GM20000 (cell line): ENCODE measurements at regions not wholly inside any gene's neighbourhood (a gene's known extent, or its start where the extent isn't known, plus 50 kb on each side); places are given as distances from the start of the nearest gene placed in this dataset.

ENCODE experiments used
- DNase-seq: peaks from one replicate; pipeline ENCODE4 v3.0.0; 2012; ENCODE audit warnings: low spot score
- CTCF ChIP-seq: IDR thresholded peaks from 2 replicates; pipeline ENCODE4 v1.5.1; 2012; ENCODE audit warnings: mild to moderate bottlenecking, control low read depth; ENCODE audit errors: extremely low read depth, missing control alignments

GRCh38 chr14:56989359-56989758 is 179.1 kb upstream of the OTX2 start:
- no peak for TF ChIP-seq CTCF
- DNase-seq, result no peak

DNA sequence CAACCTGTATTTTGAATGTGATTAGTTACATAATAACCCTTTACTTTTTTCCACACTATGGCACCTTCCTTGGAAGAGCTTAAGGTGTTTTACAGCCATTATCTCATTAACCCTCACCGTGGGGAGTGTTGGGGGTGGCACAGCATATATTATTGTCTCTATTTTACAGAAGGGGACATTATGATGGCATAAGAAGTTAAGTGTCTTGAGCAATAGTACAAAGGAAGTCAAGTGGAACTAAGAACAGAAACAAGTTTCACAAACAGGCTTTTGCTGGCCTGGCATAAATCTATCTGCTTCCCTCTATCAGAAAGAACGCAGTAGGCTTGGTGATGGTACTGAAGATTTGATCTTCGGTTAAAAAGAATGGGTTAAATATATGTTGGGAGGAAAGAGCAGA is 169.7 kb upstream of the OTX2 start:
- DNase-seq, result no peak
- TF ChIP-seq CTCF, result no peak

DNA sequence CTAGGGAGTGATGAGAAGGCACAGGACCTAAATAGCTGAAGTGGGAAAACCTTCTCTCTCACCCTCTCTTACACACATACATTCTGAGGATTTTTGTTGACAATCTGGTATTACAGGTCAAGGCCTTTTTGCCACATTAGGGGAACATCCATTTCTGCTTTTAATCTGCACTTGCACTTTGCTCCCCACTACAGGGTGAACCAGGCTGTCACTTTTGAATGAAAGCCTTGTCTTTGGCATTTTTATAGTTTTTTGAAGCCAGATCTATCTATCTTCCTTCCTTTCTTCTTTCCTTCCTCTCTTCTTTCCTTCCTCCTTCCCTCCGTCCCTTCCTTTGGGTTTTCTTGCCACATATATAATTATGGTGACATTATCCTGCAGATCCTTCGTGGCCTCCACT is 165.9 kb upstream of the OTX2 start:
- DNase-seq, result no peak
- TF ChIP-seq CTCF, result no peak

DNA sequence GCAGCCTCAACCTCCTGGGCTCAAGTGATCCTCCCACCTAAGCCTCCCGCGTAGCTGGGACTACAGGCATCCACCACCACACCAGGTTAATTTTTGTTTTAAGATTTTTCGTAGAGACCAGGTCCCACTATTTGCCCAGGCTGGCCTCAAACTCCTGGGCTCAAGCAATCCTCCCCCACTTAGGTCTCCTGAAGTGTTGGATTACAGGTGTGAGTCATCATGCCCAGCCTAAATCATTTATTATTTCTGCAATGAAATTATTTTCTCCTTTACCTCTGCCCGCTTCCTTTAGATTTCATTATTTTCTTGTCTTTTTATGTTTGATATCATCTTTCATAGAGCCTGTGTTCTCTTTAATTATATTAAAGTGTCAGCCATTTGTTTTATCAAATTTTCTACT is 165.2 kb upstream of the OTX2 start:
- no peak for DNase-seq
- no peak for TF ChIP-seq CTCF

DNA sequence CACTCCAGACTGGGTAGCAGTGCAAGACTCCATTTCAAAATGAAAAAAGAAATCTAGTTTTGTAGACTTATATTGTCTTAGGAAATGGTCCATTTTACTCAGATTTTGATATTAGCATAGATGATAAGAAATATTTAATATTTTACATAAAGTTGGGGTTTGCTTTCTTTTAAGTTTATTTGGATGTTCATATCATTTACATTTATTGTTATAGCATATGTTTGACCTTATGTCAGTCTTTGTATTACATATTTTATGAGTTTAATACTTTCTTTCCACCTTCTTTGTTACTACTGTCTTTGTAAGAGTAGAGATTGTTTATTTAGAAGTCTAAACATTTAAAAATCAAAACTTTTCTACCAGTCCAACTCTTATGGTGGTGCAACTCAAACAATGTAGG is 162.7 kb upstream of the OTX2 start:
- TF ChIP-seq CTCF, result no peak
- no peak for DNase-seq

- TF ChIP-seq CTCF, result no peak
- DNase-seq, result no peak
Observed at GRCh38 chr14:56964895-56965294, 154.6 kb upstream of the OTX2 start.

- no peak for DNase-seq
- no peak for TF ChIP-seq CTCF
Observed at GRCh38 chr14:56963381-56963780, 153.1 kb upstream of the OTX2 start.

DNA sequence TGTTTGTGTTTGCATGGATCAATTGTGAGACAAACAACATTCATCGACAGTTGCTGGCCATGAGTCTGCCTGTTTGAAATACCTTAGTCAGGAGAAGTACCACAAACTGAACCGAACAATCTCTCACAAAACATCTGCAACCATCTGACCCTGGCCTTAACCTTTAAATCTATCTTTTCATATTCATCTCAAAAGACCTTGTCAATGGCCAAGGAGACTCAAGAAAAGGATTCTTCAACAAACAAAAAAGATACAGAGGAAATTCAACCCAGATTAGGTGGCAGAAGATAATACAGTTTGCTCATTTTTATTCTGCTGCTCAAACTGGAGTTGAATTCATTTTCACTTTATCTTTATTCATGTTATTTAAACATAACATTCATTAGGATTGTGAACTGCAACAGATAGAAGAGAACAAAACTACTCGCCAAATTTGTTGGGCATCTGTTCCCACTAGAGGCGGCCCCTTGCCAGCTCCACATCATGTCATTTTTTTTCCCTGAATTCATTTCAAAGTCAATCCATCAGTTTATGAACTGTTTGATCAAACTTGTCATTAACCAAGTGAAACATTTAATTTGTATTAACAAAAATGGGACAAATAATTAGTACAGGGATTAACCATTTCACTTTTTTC is 152.3 kb upstream of the OTX2 start:
- no peak for DNase-seq
- TF ChIP-seq CTCF, result no peak
